SU-DHL-6 (cell line): ENCODE measurements at regions not wholly inside any gene's neighbourhood (a gene's known extent, or its start where the extent isn't known, plus 50 kb on each side); places are given as distances from the start of the nearest gene placed in this dataset.

Source experiments
- H2AFZ ChIP-seq: fragments of 200-600 bp; sonication (generic); 2 replicates; pipeline ENCODE4 v1.6.1; 2014; ENCODE audit warnings: low read depth, mild to moderate bottlenecking, moderate library complexity, mixed read lengths, antibody characterized with exemption, low read length; ENCODE audit not compliant: severe bottlenecking
- H3F3A ChIP-seq: fragments of 200-600 bp; shearing (Covaris generic); 2 replicates; pipeline ENCODE4 v1.6.0; 2016; ENCODE audit warnings: antibody characterized with exemption, mild to moderate bottlenecking; ENCODE audit not compliant: insufficient read depth
- H3K27ac ChIP-seq: fragments of 200-600 bp; sonication (generic); 2 replicates; pipeline ENCODE4 v1.5.1; 2016; ENCODE audit warnings: low read depth, mild to moderate bottlenecking, low read length, moderate library complexity, mixed read lengths
- H3K27me3 ChIP-seq: fragments of 200-600 bp; sonication (generic), shearing (Covaris generic); 2 replicates; pipeline ENCODE4 v1.6.0; 2014; ENCODE audit warnings: mild to moderate bottlenecking, low read length
- H3K36me3 ChIP-seq: fragments of 200-600 bp; sonication (generic); 2 replicates; pipeline ENCODE4 v1.6.1; 2014; ENCODE audit warnings: mild to moderate bottlenecking, low read length, mixed read lengths
- H3K4me2 ChIP-seq: fragments of 300-600, 200-600 bp; shearing (Covaris generic), sonication (generic); 2 replicates; pipeline ENCODE4 v1.6.0; 2014; ENCODE audit warnings: low read length, low read depth, mild to moderate bottlenecking; ENCODE audit not compliant: poor library complexity, severe bottlenecking
- H3K4me3 ChIP-seq: fragments of 200-600 bp; sonication (generic); 2 replicates; pipeline ENCODE4 v1.5.1; 2014; ENCODE audit warnings: antibody characterized with exemption, low read length, mild to moderate bottlenecking, mixed read lengths; ENCODE audit not compliant: insufficient read depth, poor library complexity, severe bottlenecking
- H3K79me2 ChIP-seq: fragments of 200-600 bp; sonication (generic); 2 replicates; pipeline ENCODE4 v1.6.1; 2014; ENCODE audit warnings: mild to moderate bottlenecking, low read length, moderate library complexity; ENCODE audit not compliant: insufficient read depth
- H3K9ac ChIP-seq: fragments of 200-600 bp; sonication (generic); 2 replicates; pipeline ENCODE4 v1.7.0; 2014; ENCODE audit warnings: mild to moderate bottlenecking, low read length
- H3K9me2 ChIP-seq: fragments of 200-600 bp; sonication (generic); replicated peaks from 2 replicates; pipeline ENCODE4 v1.6.1; 2014; ENCODE audit warnings: low read length; ENCODE audit not compliant: insufficient read depth
- H3K9me3 ChIP-seq: fragments of 200-600 bp; sonication (generic); 2 replicates; pipeline ENCODE4 v1.6.1; 2014; ENCODE audit warnings: low read length, mixed read lengths; ENCODE audit not compliant: insufficient read depth
- H4K20me1 ChIP-seq: fragments of 200-600 bp; sonication (generic); 2 replicates; pipeline ENCODE4 v1.6.1; 2014; ENCODE audit warnings: low read depth, mild to moderate bottlenecking, antibody characterized with exemption, low read length, moderate library complexity, mixed read lengths
- CTCF ChIP-seq: fragments of 200-600 bp; sonication (generic); IDR thresholded peaks from one replicate; pipeline ENCODE4 v1.5.1; 2017; ENCODE audit warnings: antibody characterized with exemption, mild to moderate bottlenecking, low read length, moderate library complexity; ENCODE audit not compliant: insufficient read depth, poor library complexity, severe bottlenecking
- EZH2phosphoT487 ChIP-seq: fragments of 200-600 bp; sonication (generic), shearing (Covaris generic); conservative IDR thresholded peaks from 2 replicates; pipeline ENCODE4 v1.6.1; 2018; ENCODE audit warnings: mild to moderate bottlenecking, antibody characterized with exemption, low read length, moderate library complexity, mixed read lengths

- no peaks in the 10 kb centered on the region for H3K36me3 ChIP-seq
- H3K9me2 ChIP-seq, result no peaks in the 10 kb centered on the region
- no peaks in the 10 kb centered on the region for H4K20me1 ChIP-seq
- no peak overlapping the region for H2AFZ ChIP-seq
- no peaks in the 10 kb centered on the region; the same call in 1 of the 2 replicates for H3F3A ChIP-seq
- no peaks in the 10 kb centered on the region for H3K79me2 ChIP-seq
- no peak overlapping the region for H3K27ac ChIP-seq
- TF ChIP-seq EZH2phosphoT487, result no peak
- no peak for TF ChIP-seq CTCF
- no peak overlapping the region for H3K9ac ChIP-seq
- H3K4me3 ChIP-seq, result no peak overlapping the region
- no peak overlapping the region for H3K4me2 ChIP-seq
- no peaks in the 10 kb centered on the region for H3K9me3 ChIP-seq
- no peaks in the 10 kb centered on the region for H3K27me3 ChIP-seq
These were observed 210.1 kb downstream of the CDH9 start for GRCh38 chr5:26828294-26828693.

- no peaks in the 10 kb centered on the region for H3K36me3 ChIP-seq
- no peaks in the 10 kb centered on the region for H3K27me3 ChIP-seq
- H4K20me1 ChIP-seq, result no peaks in the 10 kb centered on the region
- TF ChIP-seq CTCF, result no peak
- no peak overlapping the region for H3K4me3 ChIP-seq
- no peak overlapping the region for H2AFZ ChIP-seq
- H3K27ac ChIP-seq, result no peak overlapping the region
- H3K79me2 ChIP-seq, result no peaks in the 10 kb centered on the region
- no peaks in the 10 kb centered on the region for H3K9me2 ChIP-seq
- H3K4me2 ChIP-seq, result no peak overlapping the region
- no peaks in the 10 kb centered on the region for H3K9me3 ChIP-seq
- no peak overlapping the region for H3K9ac ChIP-seq
- H3F3A ChIP-seq, result no peaks in the 10 kb centered on the region
These were observed 225.2 kb downstream of the CDH9 start for GRCh38 chr5:26813235-26813634.

- H3K4me3 ChIP-seq, result no peak overlapping the region
These were observed 225.7 kb downstream of the CDH9 start for GRCh38 chr5:26812714-26813113.

More at GRCh38 chr5:26812714-26813113, 225.7 kb downstream of the CDH9 start:
- Histone ChIP-seq H3K36me3 (no peaks in the 10 kb centered on the region), H3K79me2 (no peaks in the 10 kb centered on the region), H2AFZ (no peak overlapping the region), H3K9me3 (no peaks in the 10 kb centered on the region), H3K9me2 (no peaks in the 10 kb centered on the region), H3K27me3 (no peaks in the 10 kb centered on the region), H3K9ac (no peak overlapping the region), H4K20me1 (no peaks in the 10 kb centered on the region), H3K4me2 (no peak overlapping the region), H3F3A (no peaks in the 10 kb centered on the region), H3K27ac (no peak overlapping the region)
- no peak for TF ChIP-seq CTCF
- TF ChIP-seq EZH2phosphoT487, result no peak
